Lower leg skin (tissue), 3 donors: ENCODE measurements at regions not wholly inside any gene's neighbourhood (a gene's known extent, or its start where the extent isn't known, plus 50 kb on each side); places are given as distances from the start of the nearest gene placed in this dataset.

Source experiments
- CTCF ChIP-seq, 3 donors: fragments of 450-650 bp; IDR thresholded peaks; one replicate each; pipeline ENCODE4 v1.5.1; 2016; ENCODE audit warnings: antibody characterized with exemption in 3 of 3, mild to moderate bottlenecking in 3 of 3, moderate library complexity in 2 of 3
- POLR2A ChIP-seq, 2 donors: fragments of 450-650 bp; IDR thresholded peaks; one replicate each; pipeline ENCODE4 v1.6.1; 2016 to 2017; ENCODE audit warnings: antibody characterized with exemption in 2 of 2, mild to moderate bottlenecking in 1 of 2, moderate library complexity in 1 of 2

DNA sequence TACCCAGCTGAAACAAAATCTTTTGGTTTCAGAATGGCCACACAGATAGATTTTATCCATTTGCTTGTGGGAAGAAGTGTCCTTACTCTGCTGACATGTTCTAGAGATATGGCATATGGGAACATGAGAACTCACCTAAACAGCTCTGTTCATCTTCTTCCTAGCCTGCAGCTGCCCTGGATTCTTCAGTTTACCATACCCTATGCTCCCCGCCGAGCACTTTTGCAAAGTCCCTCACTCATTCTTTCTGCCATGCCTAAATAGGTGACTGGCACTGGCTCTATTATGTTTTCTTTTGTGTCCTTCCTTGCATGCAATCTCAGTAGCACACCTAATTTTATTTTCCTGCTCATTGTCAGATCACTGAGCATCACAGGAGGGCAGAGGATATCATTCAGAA, 293.7 kb upstream of the RSPO3 start:
- TF ChIP-seq CTCF (IDR thresholded peaks at IDR 0.05) (no peak), POLR2A (IDR thresholded peaks at IDR 0.05) (no peak)
